Hematopoietic multipotent progenitor cell treated with erythropoietin and hydrocortisone succinate and interleukin-3 and kit ligand, for 8 days (in vitro differentiated cells): ENCODE measurements at regions not wholly inside any gene's neighbourhood (a gene's known extent, or its start where the extent isn't known, plus 50 kb on each side); places are given as distances from the start of the nearest gene placed in this dataset.

Experiments
- DNase-seq: peaks from one replicate; pipeline ENCODE4 v3.0.0-alpha.2; 2015

DNA sequence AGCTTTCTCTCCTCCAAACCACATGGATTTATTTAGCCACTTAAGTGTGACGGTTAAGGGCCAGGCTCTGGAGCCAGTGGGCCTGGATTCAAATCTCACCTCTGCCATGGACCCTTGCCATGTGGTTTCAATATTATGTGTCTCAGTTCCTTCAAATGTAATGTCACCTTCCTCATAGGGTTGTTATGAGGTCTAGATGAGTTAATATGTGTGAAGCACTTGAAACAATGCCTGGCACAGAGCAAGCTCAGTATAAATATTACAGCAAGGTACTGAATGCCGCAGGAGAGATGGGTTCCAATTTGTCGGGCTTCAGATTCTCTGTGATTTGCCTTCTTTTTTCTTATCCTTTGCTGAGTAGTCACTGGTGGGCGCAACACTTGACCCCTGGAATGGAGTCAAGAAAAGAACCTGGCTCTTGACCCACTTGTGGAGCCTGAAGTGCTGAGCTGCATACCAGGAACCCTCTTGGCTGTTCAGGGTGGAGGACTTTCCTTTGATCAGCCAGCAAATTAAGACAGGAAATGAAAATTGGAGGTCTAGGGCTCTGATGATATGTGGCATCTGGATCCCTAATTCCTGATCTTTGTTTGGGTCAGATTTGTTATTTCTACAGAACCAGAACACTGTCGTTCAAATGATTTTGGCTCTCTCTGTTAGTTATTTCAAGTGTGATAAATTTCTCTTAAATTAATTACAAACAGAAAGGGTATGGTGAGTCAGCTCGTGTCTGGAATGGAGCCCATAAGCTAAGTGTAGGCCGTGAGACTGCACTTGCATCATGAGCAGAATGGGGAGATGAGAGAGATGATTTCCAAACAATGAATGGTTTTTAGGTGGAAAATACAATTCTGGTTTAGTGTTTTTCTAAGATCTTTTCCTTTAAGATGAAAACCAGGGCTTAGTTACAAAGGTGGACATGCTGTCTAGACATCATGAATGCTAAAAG is 293.0 kb downstream of the KCNS3 start:
- DNase-seq: no peak

DNA sequence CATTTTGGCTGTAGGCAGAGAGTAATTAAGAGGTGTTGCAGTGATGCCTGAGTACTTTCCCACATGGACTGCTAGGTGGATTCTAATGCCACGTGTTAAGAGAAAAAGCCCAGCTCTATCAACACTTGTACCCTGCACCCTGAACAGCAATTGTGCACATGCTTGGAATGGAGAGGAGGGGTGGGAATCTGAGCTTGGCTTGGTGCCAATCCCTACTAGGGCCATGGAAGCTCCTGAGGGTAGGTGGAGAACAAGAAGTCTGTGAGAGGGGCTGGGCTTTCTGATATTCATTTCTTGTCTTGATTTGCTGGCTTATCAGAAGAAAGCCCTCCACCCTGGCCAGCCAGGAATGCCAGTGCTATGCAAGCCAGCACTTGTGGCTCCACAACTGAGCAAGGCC is 292.2 kb downstream of the KCNS3 start:
- no peak for DNase-seq

DNA sequence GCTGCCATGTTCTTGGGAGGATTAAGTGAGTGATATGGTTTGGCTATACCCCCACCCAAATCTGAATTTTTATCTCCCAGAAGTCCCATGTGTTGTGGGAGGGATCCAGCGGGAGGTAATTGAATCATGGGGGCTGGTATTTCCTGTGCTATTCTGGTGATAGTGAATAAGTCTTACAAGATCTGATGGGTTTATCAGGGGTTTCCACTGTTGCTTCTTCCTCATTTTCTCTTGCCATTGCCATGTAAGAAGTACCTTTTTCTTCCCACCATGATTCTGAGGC is 291.4 kb downstream of the KCNS3 start:
- DNase-seq: no peak

DNA sequence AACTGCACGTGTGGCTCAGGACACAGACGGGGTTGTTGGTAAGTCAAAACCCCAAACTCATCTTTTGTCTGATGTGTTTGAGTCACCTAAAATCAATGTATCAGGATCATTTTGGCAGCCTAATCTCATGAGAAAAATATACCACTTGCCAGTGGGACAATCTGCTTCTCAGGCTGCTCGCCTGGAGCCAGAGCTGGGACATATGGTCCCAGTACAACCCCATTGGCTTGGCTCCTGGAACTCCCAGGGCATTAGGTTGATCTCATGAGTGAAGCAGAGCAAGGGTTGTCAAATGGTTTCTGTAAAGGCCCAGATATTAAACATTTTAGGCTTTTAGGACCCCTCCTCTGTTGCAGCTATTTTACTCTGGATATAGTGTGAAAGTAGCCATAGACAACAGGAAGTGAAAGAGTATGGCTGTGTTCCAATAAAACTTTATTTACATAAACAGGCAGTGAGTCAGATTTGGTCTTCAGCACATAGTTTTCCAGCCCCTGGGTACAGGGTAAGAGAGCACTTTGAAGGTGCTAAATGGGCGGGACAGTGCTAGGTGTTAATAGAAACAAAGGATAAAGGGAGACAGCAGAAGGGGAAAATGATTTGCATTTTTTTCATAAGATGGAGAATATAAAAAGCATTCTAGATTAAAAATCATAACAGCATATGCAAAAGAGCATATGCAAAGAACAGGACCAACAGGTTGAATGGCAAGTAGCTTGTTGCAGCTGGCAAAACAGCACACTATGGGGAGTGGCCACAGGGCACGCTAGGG is 290.8 kb downstream of the KCNS3 start:
- DNase-seq: no peak

DNA sequence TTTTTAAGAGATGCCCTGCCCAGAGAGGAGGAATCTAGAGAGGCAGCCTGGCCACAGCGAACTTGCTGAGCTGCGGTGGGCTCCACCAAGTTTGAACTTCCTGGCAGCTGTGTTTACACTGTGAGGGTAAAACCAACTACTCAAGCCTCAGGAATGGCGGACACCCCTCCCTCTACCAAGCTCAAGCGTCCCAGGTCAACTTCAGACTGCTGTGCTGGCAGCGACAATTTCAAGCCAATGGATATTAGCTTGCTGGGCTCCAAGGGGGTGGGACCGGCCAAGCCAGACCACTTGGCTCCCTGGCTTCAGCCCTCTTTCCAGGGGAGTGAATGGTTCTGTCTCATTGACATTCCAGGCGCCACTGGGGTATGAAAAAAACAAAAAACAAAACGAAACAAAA is 289.4 kb downstream of the KCNS3 start:
- no peak for DNase-seq

DNA sequence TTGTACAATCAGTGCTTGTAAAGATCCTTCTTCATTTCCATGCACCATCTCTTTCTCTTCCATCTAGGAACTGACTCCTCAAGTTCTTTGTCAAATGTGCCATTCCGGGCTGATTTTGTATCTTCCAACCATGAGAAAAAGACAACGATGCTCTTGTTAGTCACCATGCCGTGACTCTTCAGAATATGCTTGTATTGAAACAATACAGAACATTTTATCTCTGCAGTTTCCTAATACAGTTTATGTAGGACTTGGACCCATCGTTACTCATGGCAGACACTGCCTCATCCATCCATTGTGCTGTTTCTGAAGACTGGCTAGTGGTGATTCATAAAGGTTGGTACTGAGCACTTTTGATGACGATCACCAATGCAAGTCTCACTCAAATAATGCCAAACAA is 283.2 kb downstream of the KCNS3 start:
- DNase-seq: no peak

DNA sequence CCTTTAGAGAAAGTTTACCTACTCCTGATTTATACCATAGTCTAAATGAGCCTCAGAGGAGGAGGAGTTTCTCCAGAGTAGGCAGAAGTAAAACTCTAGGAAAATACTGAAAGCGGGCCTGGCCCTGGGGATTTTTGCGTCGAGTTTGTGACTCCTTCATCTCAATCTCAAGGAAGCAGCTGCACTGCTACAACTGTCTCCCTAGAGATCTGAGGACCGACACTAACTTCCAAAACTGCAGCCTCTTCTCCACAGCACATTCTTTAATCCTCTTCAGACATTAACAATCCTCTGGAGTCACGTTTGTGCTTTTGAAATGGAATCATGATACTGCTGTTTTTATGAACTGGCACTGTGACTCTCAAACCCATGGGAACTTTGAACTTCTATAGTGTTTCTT is 281.4 kb downstream of the KCNS3 start:
- no peak for DNase-seq

DNA sequence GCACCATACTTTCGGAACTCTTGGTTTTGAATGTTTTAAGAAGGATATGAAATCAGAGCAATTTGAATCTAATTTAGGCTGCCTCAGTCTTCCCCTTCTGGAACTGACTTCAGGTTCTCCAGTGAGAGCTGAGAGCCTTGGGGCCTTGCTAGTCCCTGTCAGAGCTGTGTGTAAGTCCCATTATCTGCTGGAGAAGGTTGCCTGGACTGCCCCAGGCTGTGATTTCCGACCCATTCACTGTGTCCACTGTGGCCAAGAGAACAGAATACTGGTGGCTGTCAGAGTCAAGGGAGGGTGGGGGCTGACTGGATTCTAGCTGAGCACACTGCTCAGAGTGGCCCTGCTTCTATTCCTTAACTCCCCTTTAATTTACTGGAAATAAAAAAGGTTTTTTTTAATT is 278.0 kb downstream of the KCNS3 start:
- no peak for DNase-seq

DNA sequence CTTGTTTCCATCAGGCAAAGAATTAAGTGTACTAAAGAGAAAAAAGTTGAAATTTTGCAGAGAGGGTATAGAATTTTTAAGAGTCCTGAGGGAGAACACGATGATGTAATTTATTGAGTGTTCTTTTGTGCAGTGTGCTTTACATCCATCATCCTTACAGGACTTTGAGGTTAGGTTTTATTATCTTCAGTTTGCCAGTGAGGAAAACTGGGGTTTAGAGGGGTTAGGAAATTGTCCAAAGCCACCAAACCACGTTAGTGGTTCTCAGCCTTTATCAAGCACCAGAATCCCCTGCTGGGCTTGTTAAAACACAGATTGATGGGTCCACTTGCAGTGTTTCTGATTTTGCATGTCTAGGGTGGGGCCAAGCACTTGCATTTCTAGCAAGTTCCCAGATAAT is 277.5 kb downstream of the KCNS3 start:
- DNase-seq: no peak

DNA sequence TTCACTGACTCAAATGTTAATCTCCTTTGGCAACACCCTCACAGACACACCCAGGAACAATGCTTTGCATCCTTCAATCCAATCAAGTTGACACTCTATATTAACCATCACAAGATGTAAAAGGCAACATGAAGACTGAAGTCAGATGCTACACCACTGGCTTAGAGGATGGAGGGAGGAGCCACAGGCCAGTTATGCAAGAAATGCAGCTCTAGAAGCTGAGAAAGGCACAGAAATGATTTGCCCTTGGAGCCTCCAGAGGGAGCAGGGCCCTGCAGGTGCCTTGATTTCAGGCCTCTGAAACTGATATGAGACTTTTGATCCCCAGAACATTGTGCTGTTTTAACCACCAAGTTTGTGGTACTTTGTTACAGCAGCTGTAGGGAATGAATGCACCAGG is 276.3 kb downstream of the KCNS3 start:
- no peak for DNase-seq

DNA sequence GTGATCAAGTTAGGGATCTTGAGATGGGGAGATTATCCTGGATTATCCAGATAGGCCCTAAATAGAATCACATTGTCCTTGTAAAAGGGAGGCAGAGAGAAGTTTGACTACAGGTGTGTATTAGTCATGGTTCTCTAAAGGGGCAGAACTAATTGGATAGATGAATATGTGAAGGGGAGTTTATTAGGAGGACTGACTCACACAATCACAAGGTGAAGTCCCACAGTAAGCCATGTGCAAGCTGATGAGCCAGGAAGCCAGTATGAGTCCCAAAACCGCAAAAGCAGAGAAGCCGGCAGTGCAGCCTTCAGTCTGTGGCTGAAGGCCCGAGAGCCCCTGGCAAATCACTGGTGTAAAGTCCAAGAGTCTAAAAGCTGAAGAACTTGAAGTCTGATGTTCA is 275.8 kb downstream of the KCNS3 start:
- no peak for DNase-seq

DNA sequence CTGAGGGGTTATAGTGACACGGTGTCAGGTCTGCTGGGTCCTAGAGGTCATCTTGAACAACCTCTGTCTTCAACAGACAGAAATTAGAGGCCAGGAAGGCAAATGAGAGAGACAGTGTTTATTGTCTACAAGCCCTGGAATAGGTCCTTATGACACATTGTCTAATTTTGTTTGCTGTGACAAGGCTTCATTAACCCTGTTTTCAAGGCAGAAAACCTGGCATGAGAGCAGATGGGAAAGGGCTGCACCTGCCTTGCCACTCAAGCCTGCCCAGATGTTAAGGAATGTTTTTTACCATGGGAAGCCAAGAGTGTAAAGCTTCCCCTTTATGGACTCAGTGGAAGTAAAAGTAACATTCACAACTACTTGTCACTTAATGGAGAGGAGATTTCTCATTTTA is 275.3 kb downstream of the KCNS3 start:
- no peak for DNase-seq

DNA sequence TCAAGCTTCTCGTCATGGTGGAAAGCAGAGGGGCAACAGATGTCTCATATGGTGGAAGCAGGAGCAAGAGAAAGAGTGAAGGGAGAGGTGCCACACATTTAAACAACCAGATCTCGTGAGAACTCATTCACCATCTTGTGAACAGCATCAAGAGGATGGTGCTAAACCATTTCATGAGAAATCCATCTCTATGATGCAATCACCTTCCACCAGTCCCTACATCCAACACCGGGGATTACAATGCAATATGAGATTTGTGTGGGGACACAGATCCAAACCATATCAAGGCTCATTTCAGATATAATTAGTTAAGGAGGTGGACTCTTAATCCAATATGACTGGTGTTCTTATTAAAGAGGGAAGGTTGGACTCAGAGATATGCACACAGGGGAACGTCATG is 272.8 kb downstream of the KCNS3 start:
- no peak for DNase-seq

DNA sequence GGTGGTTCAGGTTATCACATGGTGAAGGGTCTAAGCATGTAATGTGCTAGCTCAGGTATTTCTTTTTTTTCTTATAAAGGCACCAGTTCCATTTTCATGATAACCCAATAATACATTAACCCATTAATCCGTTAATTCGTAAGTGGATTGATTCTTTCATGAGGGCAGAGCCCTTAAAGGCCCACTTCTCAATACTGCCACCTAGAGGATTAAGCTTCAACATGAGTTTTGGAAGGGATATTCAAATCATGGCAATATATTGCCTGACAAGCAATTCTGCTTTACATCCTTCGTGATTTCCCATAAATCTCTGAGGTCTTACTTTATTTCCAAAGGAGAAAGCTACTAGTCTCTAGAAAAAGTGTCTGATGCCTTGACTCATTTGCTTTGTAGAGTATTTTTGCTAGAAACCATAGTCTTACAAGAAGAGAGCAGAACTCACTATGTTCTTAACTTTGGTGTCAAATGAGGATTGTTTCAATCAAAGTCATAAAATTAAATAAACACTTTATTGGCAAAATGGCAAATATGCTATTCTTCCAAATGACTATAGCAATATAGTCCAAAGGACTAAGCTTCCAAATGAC is 271.3 kb downstream of the KCNS3 start:
- DNase-seq: peak; percentile 50

DNA sequence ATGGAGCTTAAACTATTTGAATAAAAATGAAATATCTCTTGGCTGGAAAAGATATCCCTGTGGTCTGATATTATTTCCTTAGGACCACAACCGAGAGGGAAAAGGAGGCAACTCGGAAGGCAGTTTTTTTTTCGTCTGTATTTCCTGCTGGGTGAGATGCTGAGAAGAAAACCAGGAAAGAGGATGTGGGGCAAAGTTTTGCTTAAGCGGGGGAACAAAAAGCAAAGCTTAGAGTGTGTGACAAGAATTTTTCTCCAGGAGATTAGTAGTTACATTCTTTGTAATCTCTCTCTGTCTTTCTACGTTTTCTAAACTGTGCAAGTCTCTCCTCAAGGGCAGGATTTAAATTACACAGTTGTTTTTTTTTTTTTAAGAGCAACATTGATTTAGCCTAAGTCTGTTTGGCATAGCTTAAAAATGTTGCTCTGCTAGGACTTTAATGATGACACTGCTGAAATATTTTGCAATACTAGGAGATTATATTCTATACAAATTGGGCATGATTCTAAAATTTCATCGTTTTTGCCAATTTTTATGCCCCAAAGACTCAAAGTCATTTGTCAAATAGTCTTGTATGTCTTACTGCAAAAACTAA is 258.5 kb downstream of the KCNS3 start:
- no peak for DNase-seq

DNA sequence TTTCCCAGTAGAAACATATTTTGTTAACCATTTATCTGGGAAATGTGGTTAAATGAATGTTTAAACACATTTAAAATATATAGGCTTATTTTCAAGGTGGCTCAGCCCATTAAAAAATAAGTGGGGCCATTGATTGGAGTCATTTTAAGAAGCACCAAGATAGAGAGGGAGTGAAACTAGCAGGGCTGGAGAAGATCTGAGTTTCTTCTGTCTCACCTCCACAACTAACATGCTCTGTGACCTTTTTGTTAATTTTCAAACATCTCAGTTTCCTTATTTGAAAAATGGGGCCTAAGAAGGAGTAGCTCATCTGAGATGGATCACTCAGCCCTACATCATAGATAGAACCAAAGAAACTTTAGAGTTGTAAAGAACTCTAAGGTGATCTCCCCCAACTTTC is 254.8 kb downstream of the KCNS3 start:
- DNase-seq: no peak

DNA sequence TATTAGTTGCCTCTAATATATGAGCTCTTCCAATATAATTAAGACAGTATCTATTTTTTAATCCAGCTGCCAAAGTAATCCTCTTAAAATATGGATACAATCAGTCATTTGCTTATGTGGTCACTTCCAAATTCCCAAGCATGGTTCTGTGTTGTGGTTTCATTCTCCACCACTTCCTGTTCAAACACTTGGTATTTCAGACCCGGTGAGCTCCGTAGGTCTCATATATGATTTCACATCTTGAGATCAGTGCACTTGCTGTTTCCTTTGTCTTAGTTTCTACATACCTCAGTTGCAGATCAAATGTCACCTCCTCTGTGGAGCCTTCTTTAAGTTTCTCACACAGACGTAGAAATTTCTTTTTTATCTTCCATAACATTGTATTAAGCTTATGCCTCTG is 254.2 kb downstream of the KCNS3 start:
- DNase-seq: no peak

DNA sequence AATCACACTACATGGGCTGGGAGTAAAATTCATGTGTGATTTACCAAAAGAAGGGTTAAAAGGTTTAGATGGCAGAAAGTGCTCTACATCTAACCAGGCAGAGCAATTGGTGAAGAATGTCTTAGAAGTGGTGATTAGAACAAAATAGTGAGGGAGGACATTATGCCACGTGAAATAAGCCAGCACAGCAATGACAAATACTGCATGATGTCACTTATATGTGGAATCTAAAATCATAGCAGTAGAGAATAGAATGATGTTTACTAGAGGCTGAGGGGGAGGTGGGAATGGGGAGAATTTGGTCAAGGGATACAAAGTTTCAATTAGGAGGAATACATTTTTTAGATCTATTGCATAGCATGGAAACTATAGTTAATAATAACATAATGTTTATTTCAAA is 253.3 kb downstream of the KCNS3 start:
- no peak for DNase-seq

DNA sequence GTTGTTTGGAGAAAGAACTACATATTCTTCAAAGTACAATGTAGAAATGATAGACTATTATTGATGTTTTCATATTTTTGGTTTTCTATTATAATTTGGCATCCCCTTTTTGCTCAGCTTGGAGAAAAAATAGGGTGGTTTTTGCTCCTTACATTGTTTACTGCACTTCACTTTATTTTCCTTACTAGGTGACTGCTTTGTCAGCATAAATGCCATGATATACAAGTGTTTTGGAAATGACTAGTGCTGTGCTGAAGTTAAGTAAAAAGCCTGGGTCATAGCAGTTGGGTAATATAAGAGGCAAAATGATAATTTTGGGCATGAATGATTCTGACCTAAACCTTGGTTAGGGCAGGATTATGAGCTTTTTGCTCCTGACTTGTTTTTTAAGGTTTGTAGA is 250.9 kb downstream of the KCNS3 start:
- DNase-seq: no peak

DNA sequence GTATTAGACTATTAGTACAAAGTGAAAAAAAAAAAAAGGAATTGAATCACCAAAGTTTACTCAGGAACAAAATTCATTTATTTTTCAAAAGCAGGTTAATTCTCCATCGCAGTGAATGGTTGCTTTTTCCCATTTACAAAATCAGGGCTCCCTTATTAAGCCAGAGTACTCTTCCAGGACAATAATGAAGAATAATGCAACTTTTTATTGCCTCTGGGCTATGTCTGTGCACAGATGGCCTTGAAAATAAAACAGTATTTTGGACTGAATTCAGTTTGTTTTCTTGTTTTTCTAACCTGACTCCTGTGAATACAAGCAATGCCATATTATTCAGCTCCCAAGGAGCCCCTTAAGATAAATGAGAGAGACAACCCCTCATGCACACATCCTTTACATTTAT is 246.8 kb downstream of the KCNS3 start:
- no peak for DNase-seq

DNA sequence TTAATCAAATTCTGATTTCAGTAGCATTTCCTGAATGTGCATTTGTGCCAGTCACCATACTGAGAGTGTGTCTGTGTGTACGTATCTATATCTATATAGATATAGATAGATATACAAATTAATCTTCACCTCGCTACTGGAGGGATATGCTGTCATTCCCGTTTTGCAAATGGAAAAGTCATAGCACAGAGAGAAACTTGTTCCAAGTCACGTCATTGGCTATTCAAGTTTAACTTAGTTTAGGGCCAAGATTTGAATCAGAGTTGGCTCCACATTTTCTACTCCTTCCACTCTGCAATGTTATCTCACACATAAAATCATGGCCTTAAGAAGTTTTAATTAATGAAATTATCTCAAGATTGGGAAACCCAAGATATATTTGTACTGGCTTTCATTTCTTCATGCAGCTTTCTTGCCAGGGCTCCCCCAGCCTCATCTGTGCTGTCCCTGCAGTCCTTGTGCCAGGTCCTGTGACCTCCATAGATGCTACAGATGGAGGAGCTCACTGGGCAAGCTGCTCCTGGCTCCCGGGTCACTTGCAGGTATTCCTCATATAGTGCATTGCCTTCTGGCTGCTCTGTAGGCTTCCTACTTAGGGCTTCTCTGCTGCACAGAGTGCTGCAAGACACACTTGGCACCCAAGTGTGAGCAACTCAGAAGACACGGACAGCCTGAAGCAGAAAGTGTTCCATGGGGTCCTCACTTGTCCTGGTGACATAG is 245.8 kb downstream of the KCNS3 start:
- no peak for DNase-seq

DNA sequence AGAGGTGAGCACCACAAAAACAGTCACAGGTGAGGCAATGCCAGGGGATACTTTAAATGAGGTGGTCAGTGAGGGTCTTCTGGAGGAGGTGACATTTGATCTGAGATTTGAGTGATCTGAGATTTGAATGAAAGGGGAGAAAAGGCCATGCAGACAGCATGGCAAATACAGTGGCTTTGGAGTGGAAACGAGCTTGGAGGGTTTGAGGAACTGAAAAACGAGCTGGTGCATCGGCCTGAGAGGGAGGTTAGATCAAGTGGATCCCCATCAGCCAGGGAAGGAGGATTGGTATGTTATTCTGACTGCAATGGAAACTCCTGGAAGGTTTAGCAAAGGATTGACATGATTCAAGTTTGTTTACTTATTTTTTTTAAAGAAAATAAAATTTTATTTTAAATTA is 245.1 kb downstream of the KCNS3 start:
- no peak for DNase-seq

DNA sequence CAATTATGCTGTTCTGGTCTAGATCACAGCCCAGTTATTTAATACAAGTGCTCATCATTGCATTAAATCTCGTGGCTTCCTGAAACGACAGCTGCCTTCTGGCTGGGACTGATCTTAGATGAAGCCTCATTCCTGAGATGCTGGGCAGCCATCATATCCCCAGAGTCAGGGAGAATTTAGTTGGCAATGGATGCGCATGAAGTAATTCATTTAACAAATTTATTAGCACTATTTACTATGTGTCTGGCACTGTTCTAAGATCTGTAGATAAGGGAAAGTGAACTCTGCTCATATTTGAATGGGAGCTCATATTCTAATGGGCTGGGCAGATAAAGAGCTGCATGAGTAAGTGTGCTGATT is 244.7 kb downstream of the KCNS3 start:
- no peak for DNase-seq
